Activated naive CD8-positive, alpha-beta T cell treated with anti-CD3 and anti-CD28 coated beads, Interleukin-2, amount 50 U/mL, for 24 hours (primary cell): ENCODE measurements at regions not wholly inside any gene's neighbourhood (a gene's known extent, or its start where the extent isn't known, plus 50 kb on each side); places are given as distances from the start of the nearest gene placed in this dataset.

Source experiments
- ATAC-seq: fragments of 150-1000 bp; cut with Tn5 transposase; one replicate; pipeline ENCODE4 v1.10.0; 2021
- DNase-seq: peaks from one replicate; pipeline ENCODE4 v3.0.0; 2021
- H3K27ac Mint-ChIP-seq: one replicate; pipeline ENCODE4 v1.8.0; 2021; ENCODE audit warnings: mild to moderate bottlenecking, mixed read lengths
- H3K27me3 Mint-ChIP-seq: one replicate; pipeline ENCODE4 v1.8.0; 2021; ENCODE audit warnings: mixed read lengths
- H3K36me3 Mint-ChIP-seq: one replicate; pipeline ENCODE4 v1.8.0; 2021; ENCODE audit warnings: low read depth, mixed read lengths
- H3K4me1 Mint-ChIP-seq: one replicate; pipeline ENCODE4 v1.8.0; 2021; ENCODE audit warnings: mixed read lengths
- H3K4me3 Mint-ChIP-seq: one replicate; pipeline ENCODE4 v1.8.0; 2021; ENCODE audit warnings: mild to moderate bottlenecking, moderate library complexity, mixed read lengths
- H3K9me3 Mint-ChIP-seq: one replicate; pipeline ENCODE4 v1.8.0; 2021; ENCODE audit warnings: mixed read lengths

- DNase-seq (no peak), ATAC-seq (no peak)
- Mint-ChIP-seq H3K36me3 (no peaks in the 10 kb centered on the region), H3K27me3 (no peaks in the 10 kb centered on the region), H3K9me3 (peaks cover 15% of the 10 kb centered on the region), H3K4me3 (no peak overlapping the region), H3K4me1 (no peaks in the 10 kb centered on the region), H3K27ac (no peak overlapping the region)
Measured at GRCh38 chr5:3056866-3057265, 305.4 kb upstream of the IRX2 start.

DNA sequence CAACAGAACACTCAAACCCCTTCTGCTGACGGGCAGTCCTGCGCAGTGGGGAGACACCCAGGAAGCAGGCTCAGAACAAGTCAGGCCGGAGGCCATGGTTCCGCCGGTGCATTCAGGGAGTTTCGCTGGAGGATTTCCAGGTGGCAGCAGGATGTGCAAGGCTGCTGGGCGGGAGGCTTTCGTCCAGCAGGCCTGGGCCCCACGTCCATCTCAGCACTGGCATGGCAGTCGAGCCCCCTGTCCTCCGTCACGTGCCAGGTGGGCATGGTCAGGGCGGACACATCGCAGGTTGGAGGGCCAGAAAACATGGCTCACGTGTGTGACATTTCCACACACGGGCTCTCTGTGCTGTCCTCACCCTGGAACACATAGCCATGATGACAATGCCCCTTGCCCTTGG, 299.9 kb upstream of the IRX2 start:
- no peaks in the 10 kb centered on the region for H3K9me3 Mint-ChIP-seq
- no peaks in the 10 kb centered on the region for H3K27me3 Mint-ChIP-seq
- H3K4me1 Mint-ChIP-seq = no peaks in the 10 kb centered on the region
- no peak for ATAC-seq
- no peak for DNase-seq
- H3K36me3 Mint-ChIP-seq = no peaks in the 10 kb centered on the region
- no peak overlapping the region for H3K4me3 Mint-ChIP-seq
- no peak overlapping the region for H3K27ac Mint-ChIP-seq

DNA sequence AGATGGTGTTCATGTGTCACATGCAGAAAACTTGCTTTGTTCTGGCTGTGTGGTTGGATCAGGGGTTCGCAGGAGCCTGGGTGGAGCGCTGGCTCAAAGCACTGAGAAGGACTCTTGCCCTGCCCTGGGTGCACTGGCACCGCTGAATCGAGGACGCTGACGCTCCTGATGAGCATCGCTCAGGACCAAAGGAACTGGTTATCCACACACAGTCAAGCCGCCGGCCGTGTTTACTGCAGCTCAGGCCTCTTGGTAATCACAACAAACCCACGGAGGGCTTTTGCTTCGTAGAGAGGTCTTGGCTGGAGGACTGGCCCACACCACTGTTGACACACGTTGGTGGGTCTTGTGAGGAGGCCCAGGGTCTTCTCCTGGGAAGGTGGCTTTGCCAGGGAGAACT, 299.4 kb upstream of the IRX2 start:
- H3K27ac Mint-ChIP-seq = no peak overlapping the region
- no peak for DNase-seq
- no peaks in the 10 kb centered on the region for H3K36me3 Mint-ChIP-seq
- no peaks in the 10 kb centered on the region for H3K9me3 Mint-ChIP-seq
- no peak for ATAC-seq
- no peaks in the 10 kb centered on the region for H3K4me1 Mint-ChIP-seq
- H3K4me3 Mint-ChIP-seq = no peak overlapping the region
- no peaks in the 10 kb centered on the region for H3K27me3 Mint-ChIP-seq

- Mint-ChIP-seq H3K4me3 (no peak overlapping the region), H3K9me3 (no peaks in the 10 kb centered on the region), H3K27me3 (no peaks in the 10 kb centered on the region), H3K27ac (no peak overlapping the region), H3K4me1 (no peaks in the 10 kb centered on the region), H3K36me3 (no peaks in the 10 kb centered on the region)
- ATAC-seq (no peak), DNase-seq (no peak)
Measured at GRCh38 chr5:3049261-3049660, 297.8 kb upstream of the IRX2 start.

DNA sequence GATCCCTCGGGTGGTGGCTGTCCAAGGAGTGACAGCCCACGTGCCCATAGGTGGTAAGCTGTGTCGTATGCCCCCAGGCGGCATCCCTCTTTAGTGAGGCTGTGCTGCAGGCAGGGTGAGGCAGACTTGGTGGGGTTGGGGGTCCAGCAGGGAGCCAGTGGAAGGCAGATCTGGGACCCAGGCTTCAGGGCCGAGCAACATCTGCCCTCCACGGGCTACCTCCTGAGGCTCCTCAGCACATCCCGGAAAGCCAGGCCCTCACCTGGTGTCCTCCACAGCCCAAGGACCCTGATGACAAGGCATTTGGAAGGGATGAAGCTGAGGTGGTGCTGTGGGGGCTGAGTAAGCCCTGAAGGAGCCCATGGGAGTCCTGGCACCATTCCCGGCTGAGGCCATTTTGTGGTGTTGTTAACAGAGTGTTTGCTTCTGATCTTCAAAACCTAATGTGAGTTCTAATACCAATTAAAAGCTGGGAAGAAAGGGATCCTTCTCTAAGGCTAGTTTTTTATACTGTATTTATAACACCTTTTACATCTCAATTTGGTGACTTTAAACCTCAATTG, 295.8 kb upstream of the IRX2 start:
- H3K4me3 Mint-ChIP-seq = no peak overlapping the region
- no peak for ATAC-seq
- H3K27me3 Mint-ChIP-seq = no peaks in the 10 kb centered on the region
- H3K27ac Mint-ChIP-seq = no peak overlapping the region
- H3K36me3 Mint-ChIP-seq = no peaks in the 10 kb centered on the region
- DNase-seq = no peak
- no peaks in the 10 kb centered on the region for H3K4me1 Mint-ChIP-seq
- H3K9me3 Mint-ChIP-seq = peaks cover 5% of the 10 kb centered on the region

DNA sequence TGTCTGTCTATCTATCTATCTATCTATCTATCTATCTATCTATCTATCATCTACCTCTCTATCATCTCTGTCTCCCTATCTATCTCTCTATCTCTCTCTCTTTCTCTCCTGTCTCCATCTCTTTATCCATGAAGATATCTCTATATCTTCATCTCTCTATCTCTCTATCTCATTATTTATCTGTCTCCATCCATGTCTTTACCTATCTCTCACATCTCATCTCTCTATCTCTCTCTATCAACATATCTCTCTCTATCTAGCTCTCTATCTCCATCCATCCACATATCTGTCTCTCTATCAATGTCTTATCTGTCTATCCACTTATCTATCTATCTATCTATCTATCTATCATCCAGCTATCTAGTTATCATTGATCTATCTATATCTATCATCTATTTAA, 292.1 kb upstream of the IRX2 start:
- Mint-ChIP-seq H3K27ac (no peak overlapping the region), H3K9me3 (peaks cover 5% of the 10 kb centered on the region), H3K27me3 (no peaks in the 10 kb centered on the region), H3K4me3 (no peak overlapping the region), H3K36me3 (no peaks in the 10 kb centered on the region), H3K4me1 (no peaks in the 10 kb centered on the region)
- DNase-seq (no peak), ATAC-seq (no peak)

- Mint-ChIP-seq H3K27me3 (no peaks in the 10 kb centered on the region), H3K4me1 (no peaks in the 10 kb centered on the region), H3K4me3 (no peak overlapping the region), H3K9me3 (peaks cover 5% of the 10 kb centered on the region), H3K36me3 (no peaks in the 10 kb centered on the region), H3K27ac (no peak overlapping the region)
- no peak for ATAC-seq
- DNase-seq = no peak
Measured at GRCh38 chr5:3041001-3041400, 289.5 kb upstream of the IRX2 start.

- H3K27ac Mint-ChIP-seq = no peak overlapping the region
Measured at GRCh38 chr5:3036041-3036788, 284.7 kb upstream of the IRX2 start.

DNA sequence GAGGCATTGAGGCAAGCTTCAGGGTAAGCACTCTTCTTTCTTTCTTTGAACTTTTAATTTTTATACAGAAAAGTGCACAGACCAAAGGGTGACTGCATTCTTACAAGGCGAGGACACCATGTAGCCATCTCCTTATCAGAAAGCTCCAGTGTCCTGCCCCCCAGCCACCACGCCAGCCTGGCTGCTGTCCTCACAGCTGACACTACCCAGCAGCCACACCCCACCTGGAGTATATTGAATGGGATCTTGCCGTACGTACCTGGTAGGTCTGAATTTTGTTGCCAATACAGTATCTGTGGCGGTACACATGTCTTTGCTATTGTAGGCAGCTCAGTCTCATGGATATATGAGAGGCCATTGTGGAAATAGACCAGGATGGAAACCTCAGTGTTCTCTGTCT, 284.0 kb upstream of the IRX2 start:
- Mint-ChIP-seq H3K27ac (no peak overlapping the region), H3K9me3 (no peaks in the 10 kb centered on the region), H3K4me1 (no peaks in the 10 kb centered on the region), H3K27me3 (no peaks in the 10 kb centered on the region), H3K4me3 (no peak overlapping the region), H3K36me3 (no peaks in the 10 kb centered on the region)
- DNase-seq (no peak), ATAC-seq (no peak)

More at GRCh38 chr5:3036041-3036788, 284.7 kb upstream of the IRX2 start:
- DNase-seq (no peak), ATAC-seq (no peak)
- Mint-ChIP-seq H3K27me3 (no peaks in the 10 kb centered on the region), H3K9me3 (no peaks in the 10 kb centered on the region), H3K36me3 (no peaks in the 10 kb centered on the region), H3K4me1 (no peaks in the 10 kb centered on the region), H3K4me3 (no peak overlapping the region)

- no peaks in the 10 kb centered on the region for H3K4me1 Mint-ChIP-seq
- no peaks in the 10 kb centered on the region for H3K9me3 Mint-ChIP-seq
- H3K4me3 Mint-ChIP-seq = no peak overlapping the region
- H3K36me3 Mint-ChIP-seq = no peaks in the 10 kb centered on the region
- no peaks in the 10 kb centered on the region for H3K27me3 Mint-ChIP-seq
- DNase-seq = no peak
- no peak for ATAC-seq
- H3K27ac Mint-ChIP-seq = no peak overlapping the region
Measured at GRCh38 chr5:3034881-3035280, 283.4 kb upstream of the IRX2 start.

DNA sequence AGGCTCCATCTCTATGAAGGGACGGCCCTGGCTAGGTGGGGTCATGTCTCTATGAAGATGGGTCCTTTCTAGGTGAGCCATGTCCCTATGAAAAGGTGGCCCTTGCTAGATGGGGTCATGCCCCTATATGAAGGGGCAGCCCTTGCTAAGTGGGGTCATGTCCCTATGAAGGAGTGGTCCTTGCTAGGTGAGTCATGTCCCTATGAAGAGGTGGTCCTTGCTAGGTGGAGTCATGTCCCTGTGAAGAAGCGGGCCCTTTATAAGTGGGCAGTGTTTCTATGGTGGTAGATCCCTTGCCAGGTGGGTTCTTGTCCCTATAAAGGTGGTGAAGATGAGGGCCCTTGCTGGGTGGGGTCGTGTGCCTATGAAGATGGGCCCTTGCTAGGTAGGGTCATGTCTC, 283.0 kb upstream of the IRX2 start:
- Mint-ChIP-seq H3K27ac (no peak overlapping the region), H3K9me3 (no peaks in the 10 kb centered on the region), H3K27me3 (no peaks in the 10 kb centered on the region), H3K4me3 (no peak overlapping the region), H3K36me3 (no peaks in the 10 kb centered on the region), H3K4me1 (no peaks in the 10 kb centered on the region)
- no peak for DNase-seq
- ATAC-seq = no peak

GRCh38 chr5:3033033-3033755, 281.7 kb upstream of the IRX2 start:
- Mint-ChIP-seq H3K4me3 (no peak overlapping the region), H3K27ac (no peak overlapping the region), H3K27me3 (no peaks in the 10 kb centered on the region), H3K36me3 (no peaks in the 10 kb centered on the region), H3K9me3 (no peaks in the 10 kb centered on the region), H3K4me1 (no peaks in the 10 kb centered on the region)
- ATAC-seq = no peak
- no peak for DNase-seq

DNA sequence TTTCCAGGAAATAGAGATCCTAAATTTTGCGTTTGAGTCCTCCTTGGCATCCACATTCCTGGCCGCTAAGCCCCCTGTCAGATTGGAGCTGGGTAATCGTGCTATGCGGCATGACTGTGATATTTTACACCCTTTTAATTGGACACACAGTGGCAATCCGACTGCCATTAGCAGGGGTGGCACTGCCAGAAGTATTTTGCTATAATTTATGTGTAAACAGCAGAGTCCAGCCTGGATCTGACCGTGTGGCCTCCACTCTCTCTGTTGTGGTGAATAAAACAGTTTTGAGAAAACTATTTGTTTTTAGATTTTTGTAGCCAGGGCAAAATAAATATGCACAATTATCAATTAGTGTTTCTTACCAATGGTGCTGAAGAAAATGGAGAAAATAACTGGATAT, 281.0 kb upstream of the IRX2 start:
- no peak for DNase-seq
- H3K27ac Mint-ChIP-seq = no peak overlapping the region
- H3K27me3 Mint-ChIP-seq = no peaks in the 10 kb centered on the region
- no peak overlapping the region for H3K4me3 Mint-ChIP-seq
- no peaks in the 10 kb centered on the region for H3K4me1 Mint-ChIP-seq
- H3K36me3 Mint-ChIP-seq = no peaks in the 10 kb centered on the region
- no peak for ATAC-seq
- H3K9me3 Mint-ChIP-seq = no peaks in the 10 kb centered on the region

DNA sequence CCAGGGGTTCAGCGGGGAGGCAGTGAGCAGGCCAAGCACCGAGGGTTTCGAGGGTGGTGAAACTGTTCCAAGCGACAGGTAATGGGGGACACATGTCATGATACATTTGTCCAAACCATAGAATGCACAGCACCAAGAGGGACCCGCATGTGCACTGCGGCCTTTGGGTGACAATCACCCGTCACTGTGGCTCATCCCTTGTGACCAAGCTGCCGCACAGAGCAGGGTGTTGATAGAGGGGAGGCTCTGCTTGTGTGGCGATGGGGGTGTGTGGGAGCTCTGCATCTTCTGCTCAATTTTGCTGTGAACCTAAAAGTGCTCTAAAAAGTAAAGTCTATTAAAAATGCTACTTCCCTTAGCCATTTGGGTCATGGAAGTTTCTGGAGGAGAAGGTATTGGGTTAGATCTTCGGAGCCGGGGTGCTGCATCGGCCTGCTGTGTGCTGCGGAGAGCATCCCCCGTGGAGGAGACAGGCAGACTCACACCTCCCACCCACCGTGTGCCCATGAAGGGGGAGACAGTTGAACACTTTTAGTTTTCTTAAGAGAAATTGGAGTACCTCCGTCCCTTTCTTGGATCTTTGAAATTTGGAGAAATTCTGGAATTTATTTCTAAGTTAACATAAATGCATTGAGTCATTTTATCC, 280.4 kb upstream of the IRX2 start:
- no peak for ATAC-seq
- no peaks in the 10 kb centered on the region for H3K27me3 Mint-ChIP-seq

More for the DNA sequence above, 280.4 kb upstream of the IRX2 start:
- DNase-seq = no peak
- Mint-ChIP-seq H3K4me3 (no peak overlapping the region), H3K4me1 (no peaks in the 10 kb centered on the region), H3K9me3 (no peaks in the 10 kb centered on the region), H3K36me3 (no peaks in the 10 kb centered on the region), H3K27ac (no peak overlapping the region)
